ENCODE measurements at regions not wholly inside any gene's neighbourhood (a gene's known extent, or its start where the extent isn't known, plus 50 kb on each side); places are given as distances from the start of the nearest gene placed in this dataset.
A peak's percentile ranks its signal among the peaks of the same experiment; 100 is the strongest.

GRCh38 chr4:184275766-184276165 is 58.1 kb upstream of the ENPP6 start:
- DNase-seq = no peak
- H3K27ac ChIP-seq = no peak overlapping the region
- no peak overlapping the region for H3K4me3 ChIP-seq
- no peaks in the 10 kb centered on the region for H3K27me3 ChIP-seq
- peaks cover 3% of the 10 kb centered on the region for H3K4me1 ChIP-seq
- intact Hi-C loops (cut with DNase I) = no loop called here
- no peaks in the 10 kb centered on the region for H3K9me3 ChIP-seq
- TF ChIP-seq, protein P1, sequence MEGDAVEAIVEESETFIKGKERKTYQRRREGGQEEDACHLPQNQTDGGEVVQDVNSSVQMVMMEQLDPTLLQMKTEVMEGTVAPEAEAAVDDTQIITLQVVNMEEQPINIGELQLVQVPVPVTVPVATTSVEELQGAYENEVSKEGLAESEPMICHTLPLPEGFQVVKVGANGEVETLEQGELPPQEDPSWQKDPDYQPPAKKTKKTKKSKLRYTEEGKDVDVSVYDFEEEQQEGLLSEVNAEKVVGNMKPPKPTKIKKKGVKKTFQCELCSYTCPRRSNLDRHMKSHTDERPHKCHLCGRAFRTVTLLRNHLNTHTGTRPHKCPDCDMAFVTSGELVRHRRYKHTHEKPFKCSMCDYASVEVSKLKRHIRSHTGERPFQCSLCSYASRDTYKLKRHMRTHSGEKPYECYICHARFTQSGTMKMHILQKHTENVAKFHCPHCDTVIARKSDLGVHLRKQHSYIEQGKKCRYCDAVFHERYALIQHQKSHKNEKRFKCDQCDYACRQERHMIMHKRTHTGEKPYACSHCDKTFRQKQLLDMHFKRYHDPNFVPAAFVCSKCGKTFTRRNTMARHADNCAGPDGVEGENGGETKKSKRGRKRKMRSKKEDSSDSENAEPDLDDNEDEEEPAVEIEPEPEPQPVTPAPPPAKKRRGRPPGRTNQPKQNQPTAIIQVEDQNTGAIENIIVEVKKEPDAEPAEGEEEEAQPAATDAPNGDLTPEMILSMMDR (IDR thresholded peaks at IDR 0.05) = no peak
- H3K36me3 ChIP-seq = no peaks in the 10 kb centered on the region
- ATAC-seq = peak; percentile 17

- TF ChIP-seq, protein P1 (IDR thresholded peaks at IDR 0.05) = no peak
- Histone ChIP-seq H3K27ac (no peak overlapping the region), H3K4me3 (no peak overlapping the region), H3K27me3 (no peaks in the 10 kb centered on the region), H3K36me3 (no peaks in the 10 kb centered on the region), H3K9me3 (no peaks in the 10 kb centered on the region), H3K4me1 (peaks cover 3% of the 10 kb centered on the region)
- DNase-seq (no peak), ATAC-seq (peak; percentile 27)
- intact Hi-C loops (cut with DNase I) = no loop called here
Observed at GRCh38 chr4:184274286-184274951, 56.7 kb upstream of the ENPP6 start.

DNA sequence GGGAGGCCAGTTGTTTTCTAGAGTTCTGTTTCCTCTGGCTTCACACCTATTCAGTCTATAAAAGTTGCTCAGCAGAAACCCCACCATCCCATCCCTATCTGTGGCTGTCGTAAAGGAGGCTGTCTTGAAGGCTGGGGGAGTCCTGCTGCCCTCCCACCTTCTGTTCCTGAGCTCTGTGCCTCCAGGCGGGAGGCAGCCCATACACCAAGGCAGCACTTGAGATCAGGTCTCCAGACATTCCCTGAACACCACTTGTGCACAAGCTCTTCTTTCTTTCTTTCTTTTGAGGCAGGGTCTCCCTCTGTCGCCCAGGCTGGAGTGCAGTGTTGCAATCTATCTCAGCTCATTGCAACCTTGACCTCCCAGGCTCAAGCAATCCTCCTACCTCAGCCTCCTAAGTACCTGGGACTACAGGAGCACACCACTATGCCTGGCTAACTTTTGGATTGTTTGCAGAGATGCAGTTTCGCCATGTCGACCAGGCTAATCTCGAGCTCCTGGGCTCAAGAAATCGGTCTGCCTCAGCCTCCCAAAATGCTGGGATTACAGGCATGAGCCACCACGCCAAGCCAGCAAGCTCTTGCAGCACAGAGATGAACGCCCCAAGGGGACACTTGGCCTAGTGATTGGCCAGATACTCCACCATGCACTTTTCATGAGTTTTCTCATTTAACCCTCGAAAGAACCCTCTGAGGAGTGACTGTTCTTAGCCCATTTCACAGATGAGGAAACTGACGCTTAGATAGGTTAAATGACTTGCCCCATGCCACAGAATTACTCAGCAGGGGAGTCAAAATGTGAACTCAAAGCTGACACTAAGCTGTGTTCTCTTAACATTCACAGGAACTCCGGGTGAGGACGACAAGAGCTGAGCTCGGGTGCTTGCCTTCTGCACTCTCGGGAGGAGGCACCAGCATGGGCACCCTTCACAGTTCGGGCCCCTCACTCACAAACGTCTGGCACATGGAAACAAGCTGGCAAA is 55.8 kb upstream of the ENPP6 start:
- H3K36me3 ChIP-seq = no peaks in the 10 kb centered on the region
- ATAC-seq = no peak
- H3K4me1 ChIP-seq = peaks cover 3% of the 10 kb centered on the region
- no peaks in the 10 kb centered on the region for H3K27me3 ChIP-seq
- TF ChIP-seq, protein P1 (IDR thresholded peaks at IDR 0.05) = no peak
- no peak overlapping the region for H3K27ac ChIP-seq
- DNase-seq = no peak
- H3K9me3 ChIP-seq = no peaks in the 10 kb centered on the region
- intact Hi-C loops (cut with DNase I) = no loop called here
- H3K4me3 ChIP-seq = no peak overlapping the region

GRCh38 chr4:184270808-184271413 is 53.2 kb upstream of the ENPP6 start:
- intact Hi-C loops (cut with DNase I) = no loop called here
- Histone ChIP-seq H3K27me3 (no peaks in the 10 kb centered on the region), H3K4me3 (no peak overlapping the region), H3K9me3 (no peaks in the 10 kb centered on the region), H3K4me1 (peaks cover 3% of the 10 kb centered on the region), H3K36me3 (no peaks in the 10 kb centered on the region), H3K27ac (no peak overlapping the region)
- no peak for DNase-seq
- ATAC-seq = no peak
- TF ChIP-seq, protein P1 (IDR thresholded peaks at IDR 0.05) = no peak

DNA sequence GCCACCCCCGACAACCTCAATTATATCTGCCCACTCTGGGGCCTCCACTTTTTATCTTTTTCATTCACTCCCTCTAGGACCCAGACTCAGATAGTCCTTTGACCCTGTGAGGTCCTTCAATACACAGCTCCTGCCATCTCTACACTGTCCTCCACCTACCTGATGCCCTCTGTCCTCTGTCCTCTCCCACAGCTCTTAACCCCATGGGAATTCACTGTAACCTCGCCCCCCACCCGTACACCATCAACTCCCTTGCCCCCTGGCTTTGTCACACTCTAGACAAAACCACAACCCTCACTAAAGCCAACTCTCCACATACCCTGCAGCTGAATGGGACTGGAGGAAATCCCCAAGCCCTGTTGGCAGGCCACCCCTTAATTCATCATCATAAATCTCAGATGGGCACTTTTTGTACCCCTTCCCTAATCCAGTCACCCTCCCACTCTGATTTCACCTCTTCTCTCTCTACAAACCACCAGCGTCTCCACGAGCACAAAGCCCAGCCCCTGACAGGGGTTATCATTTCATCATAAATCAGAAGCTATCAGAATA is 52.3 kb upstream of the ENPP6 start:
- intact Hi-C loops (cut with DNase I) = no loop called here
- peaks cover 3% of the 10 kb centered on the region for H3K4me1 ChIP-seq
- H3K4me3 ChIP-seq = no peak overlapping the region
- no peak for DNase-seq
- no peaks in the 10 kb centered on the region for H3K36me3 ChIP-seq
- TF ChIP-seq, protein P1 (IDR thresholded peaks at IDR 0.05) = no peak
- H3K27ac ChIP-seq = no peak overlapping the region
- no peaks in the 10 kb centered on the region for H3K9me3 ChIP-seq
- ATAC-seq = no peak
- no peaks in the 10 kb centered on the region for H3K27me3 ChIP-seq

All from upper lobe of right lung (tissue), 1 donor.